Astrocyte of the cerebellum (primary cell): ENCODE measurements at regions not wholly inside any gene's neighbourhood (a gene's known extent, or its start where the extent isn't known, plus 50 kb on each side); places are given as distances from the start of the nearest gene placed in this dataset.

Source experiments
- DNase-seq: peaks from one replicate; pipeline ENCODE4 v3.0.0-alpha.2; 2011; ENCODE audit warnings: low read depth
- H3K4me3 ChIP-seq: 2 replicates; pipeline ENCODE4 v1.5.1; 2011; ENCODE audit warnings: mild to moderate bottlenecking, low read depth, low read length, moderate library complexity
- in situ Hi-C: cut with HindIII; loops from 2 replicates; pipeline ENCODE4 v1.10.0; 2017; ENCODE audit warnings: low sequenced_read_pairs
- TF ChIP-seq, protein P1 (sequence below): IDR thresholded peaks from 2 replicates; pipeline ENCODE4 v1.5.1; 2012; ENCODE audit warnings: low read length, low read depth, moderate library complexity, mild to moderate bottlenecking; ENCODE audit errors: missing control alignments

DNA sequence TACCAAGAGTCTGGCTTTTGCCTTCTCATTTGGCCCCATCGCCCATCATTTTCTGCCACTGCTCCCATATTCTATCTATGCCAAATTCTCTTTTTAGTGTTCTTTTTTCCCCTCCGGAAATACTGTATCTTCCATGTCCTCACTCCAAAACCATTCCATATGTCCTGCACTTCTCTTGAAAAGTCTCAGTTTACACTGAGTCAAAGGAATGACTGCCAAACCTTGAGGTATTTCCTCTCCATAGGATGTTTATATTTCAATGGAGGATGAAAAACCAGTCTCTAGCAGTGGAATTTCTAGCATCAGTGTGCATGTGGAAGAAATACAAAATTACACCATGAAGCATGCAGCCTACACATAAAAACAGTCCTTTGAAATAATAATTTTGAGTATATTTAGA, 121.4 kb upstream of the PHYHIPL start:
- H3K4me3 ChIP-seq: no peak overlapping the region
- in situ Hi-C loops: no loop called here
- no peak for DNase-seq
- TF ChIP-seq, protein P1, sequence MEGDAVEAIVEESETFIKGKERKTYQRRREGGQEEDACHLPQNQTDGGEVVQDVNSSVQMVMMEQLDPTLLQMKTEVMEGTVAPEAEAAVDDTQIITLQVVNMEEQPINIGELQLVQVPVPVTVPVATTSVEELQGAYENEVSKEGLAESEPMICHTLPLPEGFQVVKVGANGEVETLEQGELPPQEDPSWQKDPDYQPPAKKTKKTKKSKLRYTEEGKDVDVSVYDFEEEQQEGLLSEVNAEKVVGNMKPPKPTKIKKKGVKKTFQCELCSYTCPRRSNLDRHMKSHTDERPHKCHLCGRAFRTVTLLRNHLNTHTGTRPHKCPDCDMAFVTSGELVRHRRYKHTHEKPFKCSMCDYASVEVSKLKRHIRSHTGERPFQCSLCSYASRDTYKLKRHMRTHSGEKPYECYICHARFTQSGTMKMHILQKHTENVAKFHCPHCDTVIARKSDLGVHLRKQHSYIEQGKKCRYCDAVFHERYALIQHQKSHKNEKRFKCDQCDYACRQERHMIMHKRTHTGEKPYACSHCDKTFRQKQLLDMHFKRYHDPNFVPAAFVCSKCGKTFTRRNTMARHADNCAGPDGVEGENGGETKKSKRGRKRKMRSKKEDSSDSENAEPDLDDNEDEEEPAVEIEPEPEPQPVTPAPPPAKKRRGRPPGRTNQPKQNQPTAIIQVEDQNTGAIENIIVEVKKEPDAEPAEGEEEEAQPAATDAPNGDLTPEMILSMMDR: no peak

DNA sequence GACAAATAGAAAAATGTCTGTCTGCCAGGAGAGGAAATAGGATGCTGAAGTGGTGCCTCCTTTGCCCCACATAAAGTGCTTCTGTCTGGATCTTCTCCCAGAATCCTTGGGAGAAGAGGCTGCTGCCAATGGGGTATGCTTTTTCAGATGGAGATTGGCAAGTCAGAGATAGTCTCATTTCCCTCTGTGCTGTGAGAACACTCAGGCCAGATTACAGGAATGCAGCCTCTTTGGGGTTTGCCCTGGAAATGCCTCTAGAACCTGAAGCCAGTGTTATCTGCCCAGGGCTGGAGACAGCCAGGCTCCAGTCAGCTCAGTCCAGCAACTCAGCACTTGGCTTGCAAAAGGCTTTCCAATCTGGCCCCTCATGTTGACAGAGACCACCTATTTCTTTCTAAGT, 119.1 kb upstream of the PHYHIPL start:
- no peak overlapping the region for H3K4me3 ChIP-seq
- TF ChIP-seq, protein P1: no peak
- no peak for DNase-seq
- in situ Hi-C loops: no loop called here

DNA sequence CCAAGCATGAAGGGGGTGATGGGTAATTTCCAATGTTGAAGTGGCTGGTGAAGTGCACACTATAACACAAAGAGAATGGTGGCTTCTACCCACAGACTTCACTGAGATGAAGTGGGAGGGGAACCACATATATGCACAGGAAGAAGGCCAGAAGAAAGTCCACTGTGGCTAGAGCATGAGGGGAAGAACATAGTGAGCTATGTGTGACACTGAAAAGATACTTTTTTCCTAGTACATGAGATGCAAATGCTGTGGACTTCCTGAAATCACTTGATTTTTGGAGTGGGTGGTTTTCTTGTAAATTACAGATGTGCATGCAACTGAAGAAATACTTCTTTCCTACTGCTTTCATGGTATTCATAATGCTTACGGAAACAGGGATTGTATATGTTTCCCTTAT, 115.6 kb upstream of the PHYHIPL start:
- H3K4me3 ChIP-seq: no peak overlapping the region
- in situ Hi-C loops: no loop called here
- DNase-seq: no peak
- TF ChIP-seq, protein P1: no peak

DNA sequence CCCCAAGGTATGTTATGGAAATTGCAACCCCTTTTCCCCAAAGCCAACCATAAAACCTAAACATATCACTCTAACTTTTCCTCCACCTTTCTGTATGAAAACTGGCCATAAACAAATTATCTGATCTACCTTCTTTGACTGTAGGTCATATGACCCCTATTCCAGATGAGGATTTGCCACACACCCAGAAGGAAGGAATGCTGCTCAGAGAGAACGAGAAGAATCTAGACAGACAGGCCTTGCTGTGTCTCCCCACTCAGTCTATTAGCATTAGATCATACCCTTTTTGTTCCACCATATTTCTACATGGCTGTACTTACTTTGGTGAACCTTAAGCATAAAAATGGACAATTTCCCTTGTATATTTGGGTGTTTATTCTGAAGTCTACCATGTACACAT, 113.0 kb upstream of the PHYHIPL start:
- TF ChIP-seq, protein P1: no peak
- no peak overlapping the region for H3K4me3 ChIP-seq
- in situ Hi-C loops: no loop called here
- no peak for DNase-seq

DNA sequence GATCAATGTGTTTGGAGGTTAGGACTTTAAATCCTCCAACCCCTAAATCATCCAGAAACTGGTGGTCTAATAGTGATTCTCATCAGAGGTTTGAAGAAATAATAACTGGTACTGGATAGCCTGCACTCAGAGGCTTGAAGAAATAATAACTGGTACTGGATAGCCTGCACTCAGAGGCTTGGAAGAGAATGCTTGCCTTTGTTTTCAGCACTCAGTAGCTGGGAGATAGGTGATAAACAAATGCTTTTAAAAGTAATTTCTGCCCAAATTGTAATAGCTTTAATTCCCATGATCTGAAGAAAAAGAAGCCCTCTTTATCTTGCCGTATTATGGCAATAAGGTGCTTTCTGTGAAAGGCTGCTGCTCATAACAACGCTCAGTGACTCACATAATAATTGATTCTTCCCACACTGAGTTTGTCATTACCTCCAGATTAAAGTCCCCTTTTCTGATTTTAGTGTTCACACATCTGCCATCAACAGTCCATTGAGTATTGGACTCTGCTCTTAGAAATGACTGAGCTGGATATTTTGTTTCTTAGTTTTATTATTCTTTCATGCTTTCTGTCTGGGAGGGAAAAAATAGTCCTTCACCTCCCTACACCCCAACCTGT, 112.3 kb upstream of the PHYHIPL start:
- no peak for DNase-seq
- in situ Hi-C loops: no loop called here
- TF ChIP-seq, protein P1: no peak
- H3K4me3 ChIP-seq: no peak overlapping the region

DNA sequence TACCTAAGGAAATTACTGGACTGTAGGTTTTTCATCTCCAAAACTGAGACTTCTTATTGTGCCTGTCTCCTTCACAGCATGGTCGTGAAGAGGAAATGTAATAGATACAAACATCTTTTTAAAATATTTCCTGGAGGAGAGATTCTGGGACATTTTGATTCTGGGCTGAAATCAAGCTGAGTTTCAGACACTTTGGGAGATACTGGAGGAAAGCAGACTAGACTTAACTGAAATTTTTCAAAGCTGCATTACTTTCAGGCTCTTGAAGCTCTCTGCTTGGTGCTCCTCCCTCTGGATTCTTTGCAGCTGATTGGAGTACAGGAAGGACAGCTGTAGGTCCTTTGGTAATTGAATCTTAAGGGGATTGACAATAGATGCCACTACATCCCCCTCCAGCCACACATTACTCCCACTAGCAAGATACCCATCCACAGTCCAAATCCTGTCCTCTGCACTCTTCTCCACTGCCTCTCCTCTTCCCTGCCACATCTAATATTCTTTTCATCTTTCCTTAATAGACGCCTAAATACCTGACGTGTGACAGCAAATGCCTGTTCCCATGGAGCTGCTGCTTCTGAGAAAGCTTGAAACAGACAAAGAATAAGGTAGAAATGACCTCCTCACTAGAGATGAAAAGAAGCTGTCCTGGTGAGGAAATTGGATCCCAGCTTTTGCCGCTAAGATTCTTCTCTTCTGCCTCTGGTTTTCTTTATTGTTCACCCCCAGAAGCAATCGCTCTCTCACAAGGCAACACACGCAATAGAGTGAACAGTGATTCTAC, 111.5 kb upstream of the PHYHIPL start:
- TF ChIP-seq, protein P1: no peak
- in situ Hi-C loops: no loop called here

More for the DNA sequence above, 111.5 kb upstream of the PHYHIPL start:
- no peak overlapping the region for H3K4me3 ChIP-seq
- no peak for DNase-seq
